Motor neuron (in vitro differentiated cells): ENCODE measurements at regions not wholly inside any gene's neighbourhood (a gene's known extent, or its start where the extent isn't known, plus 50 kb on each side); places are given as distances from the start of the nearest gene placed in this dataset.
"Not testable (repeated sequence)": the region's sequence is repeated elsewhere in the genome, so short reads cannot be mapped to it uniquely, and the experiment has no call there.

ENCODE experiments used
- ATAC-seq, 8 experiments: fragments of 200-7000 bp; cut with Tn5 transposase; replicated peaks in 6 of 8; 2 replicates each; pipeline ENCODE4 v1.8.0; 2021; ENCODE audit warnings: mild to moderate bottlenecking in 8 of 8, moderate library complexity in 8 of 8
- H3K27ac ChIP-seq, 2 donors: fragments of 250-450 bp; sonication (Bioruptor Pico); 2 replicates each; pipeline ENCODE4 v1.9.0; 2021; ENCODE audit warnings: antibody characterized with exemption in 2 of 2, mild to moderate bottlenecking in 2 of 2, moderate library complexity in 1 of 2
- H3K4me1 ChIP-seq, 2 donors: fragments of 250-450 bp; sonication (Bioruptor Pico); replicated peaks in 1 of 2; 2 replicates each; pipeline ENCODE4 v1.6.1; 2021; ENCODE audit warnings: antibody characterized with exemption in 2 of 2, mild to moderate bottlenecking in 2 of 2, moderate library complexity in 1 of 2
- H3K4me3 ChIP-seq, 5 donors: fragments of 250-450 bp; sonication (Bioruptor Pico); 2 replicates each; pipeline ENCODE4 v1.9.0; 2021; ENCODE audit warnings: antibody characterized with exemption in 5 of 5, mild to moderate bottlenecking in 5 of 5, moderate library complexity in 4 of 5
- WGBS, 10 experiments: fragments of 450-650 bp; shearing (Covaris generic); methylation state at CpG; one replicate each; pipeline ENCODE4 v1.0.0; 2022; 5-methylcytosine and 5-hydroxymethylcytosine counted together
- in situ Hi-C, 9 experiments: fragments of 400-800 bp; cut with MboI; loops; one replicate each; pipeline ENCODE4 v1.15.0; 2021; ENCODE audit warnings: low sequenced_read_pairs in 9 of 9, low pct_unique_long_range_greater_than_20kb in 2 of 9; ENCODE audit not compliant: unreplicated experiment in 9 of 9

- ATAC-seq, result no peak
- WGBS, 10 experiments, result 0 to 100% (median 42%) methylated on average over 1 of the region's 1 CpG; no CpG with 5 or more reads in 3 of the 10 experiments
- H3K4me3 ChIP-seq, result no peak overlapping the region
- in situ Hi-C loops, result no loop called here
- no peak overlapping the region for H3K27ac ChIP-seq
- H3K4me1 ChIP-seq, result no peaks in the 10 kb centered on the region
Observed at GRCh38 chr18:64803471-64803870, 654.6 kb upstream of the LINC00305 start.

GRCh38 chr18:64800151-64800550 is 651.3 kb upstream of the LINC00305 start:
- H3K4me3 ChIP-seq, result no peak overlapping the region
- in situ Hi-C loops, result no loop called here
- ATAC-seq, result no peak
- H3K4me1 ChIP-seq, result no peaks in the 10 kb centered on the region
- H3K27ac ChIP-seq, result no peak overlapping the region

GRCh38 chr18:64799376-64799775 is 650.5 kb upstream of the LINC00305 start:
- Histone ChIP-seq H3K4me1 (no peaks in the 10 kb centered on the region), H3K4me3 (no peak overlapping the region), H3K27ac (no peak overlapping the region)
- no peak for ATAC-seq
- in situ Hi-C loops, result no loop called here
- 28 to 100% (median 59%) methylated on average over 1 to 4 of the region's 4 CpGs for WGBS, 10 experiments

GRCh38 chr18:64791236-64791635 is 642.3 kb upstream of the LINC00305 start:
- Histone ChIP-seq H3K4me1 (no peaks in the 10 kb centered on the region), H3K27ac (no peak overlapping the region), H3K4me3 (no peak overlapping the region)
- in situ Hi-C loops, result no loop called here
- no peak for ATAC-seq
- 0 to 100% (median 74%) methylated on average over 1 to 4 of the region's 4 CpGs; no CpG with 5 or more reads in 1 of the 10 experiments for WGBS, 10 experiments

GRCh38 chr18:64785686-64786085 is 636.8 kb upstream of the LINC00305 start:
- no peaks in the 10 kb centered on the region for H3K4me1 ChIP-seq
- no peak overlapping the region for H3K4me3 ChIP-seq
- in situ Hi-C loops, result no loop called here

GRCh38 chr18:64777556-64777955 is 628.7 kb upstream of the LINC00305 start:
- WGBS, 10 experiments, result 32 to 98% (median 87%) methylated on average over 2 to 6 of the region's 6 CpGs
- in situ Hi-C loops, result no loop called here
- Histone ChIP-seq H3K4me1 (no peaks in the 10 kb centered on the region), H3K27ac (no peak overlapping the region), H3K4me3 (no peak overlapping the region)
- ATAC-seq, result no peak

More at GRCh38 chr18:64785686-64786085, 636.8 kb upstream of the LINC00305 start:
- no peak for ATAC-seq
- H3K27ac ChIP-seq, result no peak overlapping the region
- WGBS, 10 experiments, result 0 to 100% (median 30%) methylated on average over 1 to 4 of the region's 4 CpGs

GRCh38 chr18:64765908-64766307 is 617.0 kb upstream of the LINC00305 start:
- in situ Hi-C loops, result no loop called here
- Histone ChIP-seq H3K4me1 (no peaks in the 10 kb centered on the region), H3K27ac (no peak overlapping the region), H3K4me3 (no peak overlapping the region)
- WGBS, 10 experiments, result 0 to 94% (median 82%) methylated on average over 2 of the region's 3 CpGs; no CpG with 5 or more reads in 1 of the 10 experiments
- no peak for ATAC-seq

GRCh38 chr18:64752707-64753106 is 603.8 kb upstream of the LINC00305 start:
- peaks cover 18 to 31% of the 10 kb centered on the region in 2 donors for H3K4me1 ChIP-seq
- in situ Hi-C loops, result no loop called here
- H3K4me3 ChIP-seq, result no peak overlapping the region
- 0 to 36% (median 8%) methylated on average over 1 to 2 of the region's 2 CpGs; no CpG with 5 or more reads in 2 of the 10 experiments for WGBS, 10 experiments
- no peak overlapping the region for H3K27ac ChIP-seq
- peak in 5 of 8 experiments; percentile 40 to 82 (median 66) for ATAC-seq

- no peak for ATAC-seq
- Histone ChIP-seq H3K27ac (no peak overlapping the region), H3K4me3 (no peak overlapping the region), H3K4me1 (peaks cover 18 to 31% of the 10 kb centered on the region in 2 donors)
- WGBS, 10 experiments, result 7 to 81% (median 35%) methylated on average over 1 to 2 of the region's 2 CpGs; no CpG with 5 or more reads in 1 of the 10 experiments
- in situ Hi-C loops, result no loop called here
Observed at GRCh38 chr18:64749884-64750283, 601.0 kb upstream of the LINC00305 start.

GRCh38 chr18:64747803-64748202 is 598.9 kb upstream of the LINC00305 start:
- Histone ChIP-seq H3K4me3 (no peak overlapping the region), H3K27ac (no peak overlapping the region), H3K4me1 (peaks cover 12 to 13% of the 10 kb centered on the region in 2 donors)
- no peak for ATAC-seq
- in situ Hi-C loops, result no loop called here

GRCh38 chr18:64742898-64743297 is 594.0 kb upstream of the LINC00305 start:
- in situ Hi-C loops, result no loop called here
- ATAC-seq, result no peak
- no peak overlapping the region for H3K4me3 ChIP-seq
- H3K27ac ChIP-seq, result no peak overlapping the region
- H3K4me1 ChIP-seq, result no peaks in the 10 kb centered on the region

- no peak overlapping the region for H3K27ac ChIP-seq
- no peak for ATAC-seq
- in situ Hi-C loops, result no loop called here
- 7 to 100% (median 82%) methylated on average over 2 of the region's 2 CpGs for WGBS, 10 experiments
- H3K4me1 ChIP-seq, result no peaks in the 10 kb centered on the region
- no peak overlapping the region for H3K4me3 ChIP-seq
Observed at GRCh38 chr18:64734063-64734462, 585.2 kb upstream of the LINC00305 start.

- in situ Hi-C loops, ATAC-seq, H3K27ac ChIP-seq, H3K4me3 ChIP-seq, H3K4me1 ChIP-seq: not testable (repeated sequence)
- WGBS, 10 experiments, result 96 to 100% methylated on average over 1 to 5 of the region's 39 CpGs; no CpG with 5 or more reads in 8 of the 10 experiments
Observed at GRCh38 chr18:64725657-64726056, 576.8 kb upstream of the LINC00305 start.

- H3K4me3 ChIP-seq, result no peak overlapping the region
- H3K27ac ChIP-seq, result no peak overlapping the region
- WGBS, 10 experiments, result 23 to 100% (median 59%) methylated on average over 1 to 12 of the region's 19 CpGs; no CpG with 5 or more reads in 1 of the 10 experiments
- ATAC-seq, result peak in 1 of 8 experiments; percentile 27
- in situ Hi-C loops, result no loop called here
- H3K4me1 ChIP-seq, result peaks cover 0 to 9% of the 10 kb centered on the region in 2 donors
Observed at GRCh38 chr18:64720781-64721464, 572.0 kb upstream of the LINC00305 start.
